CD4-positive, alpha-beta T cell treated with Interferon gamma for 1 hour (primary cell): ENCODE measurements at regions not wholly inside any gene's neighbourhood (a gene's known extent, or its start where the extent isn't known, plus 50 kb on each side); places are given as distances from the start of the nearest gene placed in this dataset.
"Not testable (repeated sequence)": the region's sequence is repeated elsewhere in the genome, so short reads cannot be mapped to it uniquely, and the experiment has no call there.

ENCODE experiments used
- DNase-seq: peaks from one replicate; pipeline ENCODE4 v3.0.0-alpha.2; 2020

DNA sequence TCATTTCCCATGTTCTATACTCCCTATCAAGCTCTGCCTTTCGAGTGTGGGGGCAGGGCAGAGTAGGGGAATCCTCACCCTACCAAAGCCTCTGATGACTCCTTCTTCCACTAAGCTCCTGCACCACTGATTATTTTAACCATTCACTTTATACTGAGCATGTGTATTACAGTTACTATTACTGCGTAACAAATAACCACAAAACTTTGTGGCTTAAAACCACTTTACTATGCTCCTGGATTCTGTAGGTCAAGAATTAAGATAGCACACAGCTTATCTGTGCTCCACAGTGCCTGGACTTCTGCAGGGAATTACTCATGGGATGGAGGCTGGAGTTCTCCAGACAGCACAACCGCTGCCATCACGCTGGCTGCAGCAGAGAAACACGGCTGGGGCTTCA is 117.4 kb upstream of the DNAJC10 start:
- DNase-seq = no peak

DNA sequence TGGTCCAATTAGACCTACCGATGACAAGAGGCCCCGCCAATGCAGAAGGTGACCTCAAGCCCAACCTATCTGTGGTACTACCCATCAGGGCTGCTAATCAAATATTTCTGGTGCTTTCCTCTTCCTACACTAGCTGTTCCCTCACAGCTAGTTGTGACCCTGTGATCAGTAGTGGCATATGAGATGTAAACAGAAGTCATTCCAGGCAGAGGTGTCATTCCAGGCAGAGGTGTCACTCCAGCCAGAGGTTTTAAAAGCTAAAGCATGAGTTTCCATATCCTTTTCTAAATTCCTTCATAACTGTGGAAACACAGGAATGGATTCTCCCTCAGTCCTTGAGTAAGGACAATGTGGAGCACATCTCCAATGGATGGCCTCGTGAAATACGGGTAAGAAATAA is 110.9 kb upstream of the DNAJC10 start:
- DNase-seq = no peak

DNA sequence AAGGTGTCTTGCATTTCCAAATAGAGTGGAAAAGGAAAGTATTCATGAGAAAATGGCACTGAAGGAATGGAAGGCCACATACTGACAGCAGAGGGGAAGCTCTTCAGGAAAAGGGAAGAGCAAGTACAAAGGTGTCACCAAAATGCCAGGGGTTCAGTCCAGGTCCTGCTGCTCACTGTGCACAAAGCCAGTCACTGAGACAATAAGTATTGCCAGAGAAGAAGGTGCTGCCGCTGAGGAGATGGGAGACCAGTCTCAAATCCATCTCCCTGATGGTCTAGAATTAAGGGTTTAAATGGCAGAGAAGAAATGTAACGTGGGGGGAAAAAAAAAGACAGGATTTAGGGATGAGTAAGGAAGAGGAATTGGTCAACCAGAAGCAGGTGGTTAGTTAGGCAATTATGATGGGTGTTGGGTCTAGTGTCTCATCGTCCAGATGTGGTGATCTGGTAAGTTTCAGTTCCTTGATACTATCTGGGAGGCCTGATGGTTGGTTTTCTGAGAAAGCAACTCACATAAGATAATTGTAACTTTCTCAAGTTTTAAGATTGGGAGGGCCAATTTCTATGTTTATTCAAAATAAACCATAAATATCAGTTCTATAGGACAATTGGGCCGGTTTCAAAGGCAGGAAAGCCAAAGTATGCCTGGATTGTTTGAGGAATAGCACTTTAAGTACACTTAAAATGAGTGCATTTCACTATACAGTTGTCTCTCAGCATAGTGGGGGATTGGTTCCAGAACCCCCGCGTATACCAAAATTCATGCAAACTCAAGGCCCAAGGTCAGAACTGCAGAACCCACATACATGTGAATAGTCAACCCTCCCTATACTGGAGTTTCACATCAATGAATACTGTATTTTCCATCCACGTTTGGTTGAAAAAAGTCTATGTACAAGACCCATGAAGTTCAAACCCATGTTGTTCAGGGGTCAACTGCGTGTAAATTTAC is 109.1 kb upstream of the DNAJC10 start:
- no peak for DNase-seq

DNA sequence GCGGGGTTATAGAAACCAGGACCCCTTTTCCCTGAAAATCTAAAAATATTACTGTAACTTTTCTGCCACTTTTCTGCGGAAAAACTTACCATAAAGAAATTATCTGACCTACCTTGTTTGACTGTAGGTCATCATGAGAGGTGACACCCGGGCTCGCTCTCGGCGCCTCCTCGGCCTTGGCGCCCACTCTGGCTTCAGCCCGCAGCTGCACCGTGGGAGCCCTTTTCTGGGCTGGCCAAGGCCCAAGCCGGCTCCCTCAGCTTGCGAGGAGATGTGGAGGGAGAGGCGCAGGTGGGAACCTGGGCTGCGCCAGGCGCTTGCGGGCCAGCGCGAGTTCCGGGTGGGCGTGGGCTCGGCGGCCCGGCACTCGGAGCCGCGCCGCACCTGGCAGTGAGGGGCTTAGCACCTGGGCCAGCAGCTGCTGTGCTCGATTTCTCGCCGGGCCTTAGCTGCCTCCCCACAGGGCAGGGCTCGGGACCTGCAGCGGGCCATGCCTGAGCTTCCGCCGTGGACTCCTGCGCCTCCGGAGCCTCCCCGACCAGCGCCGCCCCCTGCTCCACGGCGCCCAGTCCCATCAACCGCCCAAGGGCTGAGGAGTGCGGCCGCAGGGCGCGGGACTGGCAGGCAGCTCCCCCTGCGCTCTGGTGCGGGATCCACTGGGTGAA is 107.7 kb upstream of the DNAJC10 start:
- no peak for DNase-seq

DNA sequence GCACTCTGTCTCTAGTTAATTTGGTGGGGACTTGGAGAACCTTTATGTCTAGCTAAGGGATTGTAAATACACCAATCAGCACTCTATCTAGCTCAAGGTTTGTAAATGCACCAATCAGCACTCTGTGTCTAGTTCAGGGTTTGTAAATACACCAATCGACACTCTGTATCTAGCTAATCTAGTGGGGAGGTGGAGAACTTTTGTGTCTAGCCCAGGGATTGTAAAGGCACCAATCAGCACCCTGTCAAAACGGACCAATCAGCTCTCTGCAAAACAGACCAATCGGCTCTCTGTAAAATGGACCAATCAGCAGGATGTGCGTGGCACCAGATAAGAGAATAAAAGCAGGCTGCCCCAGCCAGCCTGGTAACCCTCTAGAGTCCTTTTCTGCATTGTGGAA is 107.1 kb upstream of the DNAJC10 start:
- DNase-seq = not testable (repeated sequence)

DNA sequence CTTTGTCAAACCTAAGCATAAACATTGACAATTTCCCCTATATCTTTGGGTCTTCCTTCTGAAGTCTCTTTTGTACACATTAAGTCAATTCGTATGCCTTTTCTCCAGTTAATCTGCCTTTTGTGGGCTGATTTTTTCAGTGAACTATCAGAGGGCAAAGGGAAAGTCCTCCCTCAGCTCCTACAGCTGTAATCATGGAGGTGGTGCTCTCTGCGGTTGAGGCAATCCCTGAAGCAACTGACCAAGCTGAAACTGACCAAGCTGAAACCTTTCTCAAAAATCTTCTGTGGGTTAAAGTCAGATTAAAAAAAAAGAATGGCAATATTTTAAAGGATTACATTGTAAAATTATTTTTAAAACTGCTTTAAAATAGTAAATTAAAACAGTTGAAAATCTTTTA is 105.8 kb upstream of the DNAJC10 start:
- no peak for DNase-seq

DNA sequence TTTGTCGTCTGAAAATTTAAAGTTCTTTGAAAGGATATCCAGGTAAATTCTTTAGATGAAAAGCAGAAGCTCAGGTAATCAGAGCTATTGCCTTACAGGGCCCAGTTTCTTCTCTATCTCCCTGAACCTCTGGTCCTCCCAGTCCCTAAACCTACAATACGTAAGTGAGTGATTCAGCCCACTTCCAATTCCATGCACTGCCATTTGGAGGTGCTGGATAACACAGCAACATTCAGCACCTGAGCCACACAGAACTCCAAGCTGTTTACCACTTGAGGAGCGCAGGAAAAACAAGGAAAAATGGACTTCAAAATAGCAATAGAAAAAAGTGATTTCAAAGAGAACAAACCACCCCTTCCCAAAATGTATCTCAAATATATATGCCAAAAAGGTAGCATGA is 105.0 kb upstream of the DNAJC10 start:
- DNase-seq = no peak

DNA sequence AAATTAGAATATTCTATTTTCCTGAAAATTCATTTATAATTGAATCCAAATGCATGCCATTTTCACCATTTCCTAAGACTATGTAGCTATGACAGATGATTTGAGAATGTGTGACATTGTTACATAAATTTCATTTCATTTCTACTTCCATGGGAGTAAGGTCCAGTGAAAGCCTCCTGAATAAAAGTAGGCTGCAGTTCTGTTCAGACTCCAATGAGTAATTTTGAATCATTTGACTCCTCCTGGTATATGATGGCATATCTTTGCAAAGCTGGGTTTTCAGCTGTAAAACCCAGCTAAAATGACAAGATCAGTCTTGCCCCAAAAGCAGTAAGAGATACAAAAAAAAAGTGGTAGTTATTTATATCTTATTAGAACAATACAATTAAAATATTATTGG is 101.0 kb upstream of the DNAJC10 start:
- no peak for DNase-seq

DNA sequence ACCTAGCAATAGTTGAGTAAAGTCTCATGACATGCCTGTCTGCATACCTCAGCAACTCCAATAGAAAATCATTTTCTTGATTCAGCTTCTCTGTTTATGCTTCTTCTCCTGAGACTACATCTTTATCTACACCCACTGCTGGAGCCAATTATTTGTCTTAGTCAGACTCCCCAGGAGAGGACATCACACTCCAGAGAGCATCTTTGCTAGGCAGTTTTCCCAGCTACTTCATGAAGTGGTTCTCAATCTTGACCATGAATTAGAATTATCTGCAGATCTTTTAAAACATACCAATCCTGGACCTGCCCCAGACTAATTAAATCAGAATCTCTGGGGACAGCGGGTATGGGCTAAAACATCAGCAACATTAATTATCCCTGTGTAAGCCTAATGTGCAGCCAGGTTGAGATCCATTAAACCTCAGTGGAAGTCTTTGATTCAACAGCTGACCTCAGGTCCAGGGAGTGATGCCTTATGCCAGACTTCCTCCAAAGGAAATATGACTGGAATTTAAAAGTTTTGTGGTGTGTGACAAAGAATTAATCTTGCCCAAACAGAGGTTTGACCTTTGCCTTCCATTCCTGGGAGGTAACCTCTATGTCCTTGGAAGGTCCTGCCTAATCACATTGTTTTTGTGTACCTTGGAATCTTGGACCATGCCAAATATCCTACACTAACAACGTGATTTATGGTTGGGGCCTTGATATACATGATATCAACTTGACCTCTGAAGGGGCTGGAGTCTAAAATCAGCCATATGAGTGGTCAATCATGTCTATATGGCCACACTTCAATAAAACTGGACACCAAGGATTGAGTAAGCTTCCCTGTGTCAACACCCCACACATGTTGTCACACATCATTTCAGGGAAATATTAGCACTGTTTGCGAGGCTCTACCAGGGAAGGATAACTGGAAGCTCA is 99.3 kb upstream of the DNAJC10 start:
- no peak for DNase-seq

DNA sequence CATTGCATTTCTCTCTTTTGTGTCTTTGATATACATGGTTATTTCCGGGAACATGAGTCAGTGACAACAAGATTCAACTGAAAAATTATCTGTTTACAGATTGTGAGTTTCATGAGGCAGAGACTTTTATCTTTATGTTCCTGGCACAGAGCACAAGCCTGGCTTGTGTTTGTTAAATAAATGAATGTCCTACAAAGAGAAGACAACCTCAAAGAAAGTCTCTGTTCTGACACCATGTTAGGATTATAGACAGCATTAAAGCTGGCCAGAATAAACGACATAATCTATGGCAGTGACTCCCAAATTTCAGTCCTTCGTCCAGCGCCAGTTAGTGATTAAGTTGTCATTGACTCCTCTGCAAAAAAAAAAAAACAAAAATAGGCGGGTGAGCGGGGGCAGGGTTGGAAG is 97.4 kb upstream of the DNAJC10 start:
- no peak for DNase-seq

DNA sequence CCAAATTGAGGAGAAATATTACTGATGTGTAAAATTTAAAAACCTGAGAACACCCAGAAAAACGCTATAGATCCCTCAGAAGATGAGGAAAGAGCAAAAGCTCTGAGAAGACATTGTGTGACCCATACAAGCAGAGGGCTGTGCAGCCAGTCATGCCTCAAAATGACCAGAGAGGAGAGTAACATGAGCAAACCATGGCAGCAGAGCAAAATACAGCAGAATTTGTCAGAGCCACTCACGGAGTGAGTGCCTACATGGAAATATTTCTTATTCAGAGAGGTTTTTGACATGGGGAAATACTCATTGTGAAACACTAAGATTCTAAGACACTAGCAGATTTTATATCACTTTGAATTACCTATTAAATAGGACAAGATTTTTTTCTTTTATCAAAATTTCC is 96.8 kb upstream of the DNAJC10 start:
- no peak for DNase-seq

DNA sequence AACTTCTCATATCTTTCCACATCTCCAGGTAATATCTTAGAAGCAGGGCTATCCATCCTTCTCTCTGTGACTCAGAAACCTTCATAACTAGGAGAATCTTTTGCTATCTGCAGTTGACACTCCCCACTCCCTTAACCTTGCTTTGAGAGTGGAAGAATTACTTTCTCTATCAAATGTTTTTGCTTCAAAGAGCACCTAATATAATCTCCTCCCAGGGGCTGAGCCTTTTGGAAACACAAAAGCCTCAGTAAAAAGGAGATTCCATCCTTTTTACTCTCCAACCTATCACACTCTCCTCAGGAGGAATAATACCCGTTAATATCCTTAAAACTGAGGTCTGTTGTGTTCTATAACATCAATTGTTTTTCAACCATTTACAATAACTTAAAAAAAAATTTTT is 94.9 kb upstream of the DNAJC10 start:
- DNase-seq = no peak

DNA sequence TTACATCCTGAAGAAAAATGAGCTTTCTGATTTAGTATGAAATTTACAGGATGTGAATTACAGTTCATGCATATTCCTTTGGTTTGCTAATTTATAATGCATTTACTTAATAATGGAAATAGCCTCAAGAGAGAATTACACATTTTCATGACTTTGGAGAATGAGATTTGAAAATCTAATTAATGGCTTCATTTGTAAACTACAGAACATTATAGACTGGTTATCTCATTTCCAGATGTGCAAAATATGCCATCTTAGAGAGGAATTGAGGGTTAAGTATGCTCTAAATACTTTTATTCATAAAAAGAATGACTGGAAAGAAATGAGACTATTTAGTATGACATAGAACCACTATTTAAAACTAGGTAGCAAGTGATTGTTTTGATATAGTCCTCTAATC is 94.2 kb upstream of the DNAJC10 start:
- DNase-seq = no peak

DNA sequence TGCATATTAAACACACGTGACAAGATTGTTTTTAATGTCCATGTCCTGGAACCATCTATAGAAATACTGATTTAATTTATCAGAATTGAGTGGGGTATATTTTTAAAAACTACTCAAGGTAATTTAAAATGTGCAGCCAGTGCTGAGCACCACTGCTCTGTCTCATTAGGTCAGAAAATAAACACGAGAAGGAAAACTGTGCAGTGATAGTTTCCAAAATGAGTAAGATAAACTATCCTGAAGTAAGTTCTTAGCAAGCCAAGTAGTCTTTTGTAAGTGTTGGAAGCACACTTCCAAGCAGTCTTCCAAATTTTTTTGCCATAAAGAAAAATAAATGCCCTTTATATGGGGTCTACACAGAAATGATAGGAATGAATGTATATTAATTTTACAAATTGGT is 93.8 kb upstream of the DNAJC10 start:
- no peak for DNase-seq

DNA sequence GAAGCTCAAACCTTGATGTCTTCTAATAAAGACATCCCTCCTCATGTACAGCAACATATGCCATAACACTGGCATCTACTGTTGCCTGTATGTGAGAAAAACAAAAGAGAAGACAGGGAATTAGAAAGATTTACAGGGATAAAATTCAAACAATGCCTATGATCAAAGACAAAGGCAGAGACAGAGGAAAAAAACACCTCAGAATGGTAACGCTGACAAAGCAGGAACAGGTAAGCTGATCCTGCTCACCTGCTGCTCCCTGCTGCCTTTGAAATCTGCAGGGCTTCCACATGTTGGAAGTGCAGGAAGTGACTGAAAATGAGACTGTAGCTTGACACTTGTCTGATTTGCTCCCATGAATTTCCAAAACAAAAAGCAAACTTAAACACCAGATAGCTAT is 90.2 kb upstream of the DNAJC10 start:
- no peak for DNase-seq

DNA sequence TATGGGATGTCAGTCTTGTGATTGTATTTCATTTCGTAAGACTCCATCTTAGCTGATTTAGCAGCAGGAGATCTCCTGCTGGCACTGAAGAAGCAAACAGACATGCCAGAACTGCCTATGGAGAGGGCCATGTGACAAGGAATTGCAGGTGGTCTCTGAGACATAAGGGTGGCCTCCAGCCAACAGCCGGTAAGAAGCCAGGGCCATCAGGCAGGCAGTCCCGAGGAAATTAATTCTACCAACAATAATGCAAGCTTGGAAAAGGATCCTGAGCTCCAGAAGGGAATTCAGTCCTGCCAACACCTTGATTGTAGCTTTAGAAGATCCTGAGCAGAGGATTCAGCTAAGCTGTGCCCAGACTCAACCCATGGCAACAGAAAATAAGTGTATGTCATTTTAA is 87.1 kb upstream of the DNAJC10 start:
- DNase-seq = no peak

DNA sequence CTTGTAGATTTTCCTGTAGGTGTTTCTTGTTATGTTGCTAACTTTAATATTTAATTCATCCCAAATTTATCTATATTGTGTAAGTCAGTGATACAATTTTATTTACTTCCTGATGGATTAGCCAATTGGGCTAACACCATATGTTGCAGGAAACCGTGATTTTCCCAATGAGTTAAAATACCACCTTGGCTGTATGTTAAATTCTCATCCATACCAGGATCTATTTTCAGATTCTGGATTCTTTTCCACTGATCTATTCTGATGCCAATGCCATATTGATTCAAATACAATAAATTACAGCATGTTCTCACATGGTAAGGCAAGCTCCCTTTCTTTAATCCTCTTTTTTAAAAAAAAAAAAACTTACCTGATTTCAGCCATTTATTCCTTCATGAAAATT is 85.8 kb upstream of the DNAJC10 start:
- no peak for DNase-seq

DNA sequence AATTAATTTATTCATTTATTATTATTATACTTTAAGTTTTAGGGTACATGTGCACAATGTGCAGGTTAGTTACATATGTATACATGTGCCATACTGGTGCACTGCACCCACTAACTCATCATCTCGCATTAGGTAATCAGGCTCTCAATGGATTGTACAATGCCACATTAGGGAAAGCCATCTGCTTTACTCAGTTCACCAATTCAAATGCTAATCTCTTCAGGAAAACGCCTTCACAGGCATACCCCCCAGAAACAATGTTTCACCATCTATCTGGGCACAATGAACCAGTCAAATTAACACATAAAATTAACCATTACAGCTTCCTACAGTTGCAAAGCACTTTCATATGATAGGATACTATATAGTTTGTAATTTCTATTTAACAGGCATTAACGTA is 84.8 kb upstream of the DNAJC10 start:
- no peak for DNase-seq

DNA sequence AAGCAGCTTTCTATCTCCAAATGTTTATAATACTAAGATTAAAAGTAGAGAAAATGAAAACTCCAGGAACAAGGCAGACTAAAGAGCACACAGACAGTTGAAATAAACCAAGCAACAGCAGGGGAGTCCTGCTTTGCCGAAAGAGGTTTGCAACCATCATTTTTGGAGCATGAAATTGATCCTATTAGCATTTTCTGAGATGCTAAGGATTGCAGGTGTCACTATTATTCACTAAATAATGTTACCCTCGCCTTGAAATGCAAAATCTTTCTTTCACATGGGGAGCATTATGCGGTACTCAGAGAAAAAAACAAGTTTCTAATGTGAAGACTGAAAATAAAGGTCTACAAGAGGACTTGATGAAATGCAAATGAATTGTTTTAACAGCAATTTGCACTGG is 81.7 kb upstream of the DNAJC10 start:
- no peak for DNase-seq

DNA sequence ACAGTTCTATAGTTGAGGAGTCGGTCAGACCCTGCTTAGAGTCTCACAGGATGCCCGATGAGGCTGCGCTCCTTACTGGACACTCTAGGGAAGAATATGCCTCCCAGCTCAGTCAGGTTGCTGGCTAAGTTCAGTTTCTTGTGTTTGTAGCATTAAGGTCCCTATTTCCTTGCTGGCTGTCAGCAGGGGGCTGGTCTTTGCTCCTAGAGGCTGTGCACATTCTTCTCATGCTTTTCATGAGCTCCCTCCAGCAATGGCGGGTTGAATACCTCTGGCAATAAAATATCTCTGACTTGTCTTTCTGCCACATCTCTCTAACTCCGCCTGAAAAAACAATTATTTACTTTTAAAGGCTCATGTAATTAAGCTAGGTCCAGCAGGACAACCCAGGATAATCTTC is 79.4 kb upstream of the DNAJC10 start:
- no peak for DNase-seq

DNA sequence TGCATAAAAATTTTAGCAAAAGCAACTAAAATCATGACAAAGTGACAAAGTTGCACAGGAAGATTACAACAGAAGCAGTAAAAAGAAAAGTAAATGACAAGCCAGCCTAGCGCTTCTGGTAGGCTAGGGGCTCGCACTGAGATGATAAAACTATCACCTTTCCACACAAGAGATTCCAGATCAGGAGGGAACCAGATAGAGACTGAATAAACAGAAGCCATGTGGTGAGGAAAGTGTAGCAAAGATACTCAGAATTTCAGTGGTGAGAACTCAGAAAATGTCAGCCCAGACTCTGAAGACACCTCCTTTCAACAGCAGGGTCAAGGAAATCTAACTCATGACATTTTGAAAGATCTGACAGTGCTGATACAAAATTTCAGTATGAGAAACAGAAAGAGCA is 77.4 kb upstream of the DNAJC10 start:
- DNase-seq = no peak

DNA sequence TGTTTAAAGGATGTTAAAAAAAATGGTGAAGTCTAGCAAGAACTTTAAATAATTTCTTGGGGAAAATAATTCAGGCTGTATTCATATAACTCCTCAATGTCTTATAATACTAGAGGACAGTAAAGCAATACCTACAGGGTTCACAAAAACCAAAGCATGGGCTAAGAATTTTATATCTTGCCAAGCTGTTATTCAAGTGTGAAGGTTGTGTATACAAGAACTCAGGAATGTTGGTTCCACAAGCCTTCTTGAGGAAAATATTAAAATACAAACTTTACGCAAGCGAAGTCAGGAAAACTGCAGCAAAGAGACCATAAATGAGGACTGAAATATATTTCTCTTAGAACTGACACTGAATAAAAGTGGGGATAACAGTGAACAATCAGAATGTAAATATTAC is 76.1 kb upstream of the DNAJC10 start:
- DNase-seq = no peak

DNA sequence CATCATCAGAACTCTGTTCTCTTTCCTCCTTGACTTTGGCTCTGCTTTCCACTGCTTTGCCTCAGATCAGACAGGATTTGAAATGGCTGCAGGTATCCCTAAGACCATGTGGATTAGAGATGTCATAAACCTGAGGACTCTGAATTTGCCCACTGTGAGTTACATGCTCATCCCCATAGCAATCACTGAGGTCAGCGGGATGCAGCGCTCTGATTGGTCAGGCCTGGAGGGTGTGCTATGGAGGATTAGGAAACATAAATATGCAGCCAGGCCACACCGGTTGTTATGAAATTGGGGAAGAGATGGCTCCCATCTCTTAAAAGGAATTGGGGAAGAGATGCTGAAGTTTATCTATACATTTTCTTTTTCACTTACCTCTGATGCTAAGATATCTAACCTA is 73.7 kb upstream of the DNAJC10 start:
- peak; percentile 26 for DNase-seq
